ENCODE measurements at regions not wholly inside any gene's neighbourhood (a gene's known extent, or its start where the extent isn't known, plus 50 kb on each side); places are given as distances from the start of the nearest gene placed in this dataset.
"Not testable (repeated sequence)": the region's sequence is repeated elsewhere in the genome, so short reads cannot be mapped to it uniquely, and the experiment has no call there.

- DNase-seq = no peak
Measured at GRCh38 chr14:35174342-35174741, 52.0 kb downstream of the PRORP start.

GRCh38 chr14:35180179-35180578, 57.8 kb downstream of the PRORP start:
- DNase-seq = no peak

- DNase-seq = peak; percentile 4
Measured at GRCh38 chr14:35184891-35185290, 62.5 kb downstream of the PRORP start.

GRCh38 chr14:35189422-35189821, 67.1 kb downstream of the PRORP start:
- DNase-seq = no peak

- DNase-seq = no peak
Measured at GRCh38 chr14:35193161-35193560, 70.8 kb downstream of the PRORP start.

- not testable (repeated sequence) for DNase-seq
Measured at GRCh38 chr14:35194183-35194582, 71.8 kb downstream of the PRORP start.

GRCh38 chr14:35196571-35196970, 74.2 kb downstream of the PRORP start:
- DNase-seq = no peak

GRCh38 chr14:35197015-35197414, 74.7 kb downstream of the PRORP start:
- no peak for DNase-seq

- peak; percentile 41 for DNase-seq
Measured at GRCh38 chr14:35201066-35201465, 78.7 kb downstream of the PRORP start.

- peak; percentile 20 for DNase-seq
Measured at GRCh38 chr14:35202195-35202594, 79.8 kb downstream of the PRORP start.

- DNase-seq = no peak
Measured at GRCh38 chr14:35205737-35206136, 83.4 kb downstream of the PRORP start.

- no peak for DNase-seq
Measured at GRCh38 chr14:35211067-35211466, 81.1 kb upstream of the PSMA6 start.

GRCh38 chr14:35212471-35213142, 79.6 kb upstream of the PSMA6 start:
- no peak for DNase-seq

- no peak for DNase-seq
Measured at GRCh38 chr14:35213143-35213788, 78.9 kb upstream of the PSMA6 start.

- DNase-seq = no peak
Measured at GRCh38 chr14:35213869-35214387, 78.3 kb upstream of the PSMA6 start.

GRCh38 chr14:35214402-35214801, 77.8 kb upstream of the PSMA6 start:
- DNase-seq = not testable (repeated sequence)

- peak; percentile 35 for DNase-seq
Measured at GRCh38 chr14:35215110-35215813, 76.9 kb upstream of the PSMA6 start.

- not testable (repeated sequence) for DNase-seq
Measured at GRCh38 chr14:35218176-35218575, 74.0 kb upstream of the PSMA6 start.

- DNase-seq = no peak
Measured at GRCh38 chr14:35218963-35219362, 73.2 kb upstream of the PSMA6 start.

- no peak for DNase-seq
Measured at GRCh38 chr14:35220027-35220676, 72.0 kb upstream of the PSMA6 start.

- DNase-seq = no peak
Measured at GRCh38 chr14:35220920-35221319, 71.3 kb upstream of the PSMA6 start.

GRCh38 chr14:35221462-35221861, 70.7 kb upstream of the PSMA6 start:
- no peak for DNase-seq

- no peak for DNase-seq
Measured at GRCh38 chr14:35222324-35222723, 69.9 kb upstream of the PSMA6 start.
